Activated CD4-positive, alpha-beta T cell treated with anti-CD3 and anti-CD28 coated beads, Interleukin-10, Interleukin-2, amounts not matched to agents 100 ng/mL and 50 ng/mL, durations not matched to agents 16 hours and 8 hours (primary cell): ENCODE measurements at regions not wholly inside any gene's neighbourhood (a gene's known extent, or its start where the extent isn't known, plus 50 kb on each side); places are given as distances from the start of the nearest gene placed in this dataset.
"Not testable (repeated sequence)": the region's sequence is repeated elsewhere in the genome, so short reads cannot be mapped to it uniquely, and the experiment has no call there.

Source experiments
- DNase-seq: peaks from one replicate; pipeline ENCODE4 v3.0.0-alpha.2; 2020

DNA sequence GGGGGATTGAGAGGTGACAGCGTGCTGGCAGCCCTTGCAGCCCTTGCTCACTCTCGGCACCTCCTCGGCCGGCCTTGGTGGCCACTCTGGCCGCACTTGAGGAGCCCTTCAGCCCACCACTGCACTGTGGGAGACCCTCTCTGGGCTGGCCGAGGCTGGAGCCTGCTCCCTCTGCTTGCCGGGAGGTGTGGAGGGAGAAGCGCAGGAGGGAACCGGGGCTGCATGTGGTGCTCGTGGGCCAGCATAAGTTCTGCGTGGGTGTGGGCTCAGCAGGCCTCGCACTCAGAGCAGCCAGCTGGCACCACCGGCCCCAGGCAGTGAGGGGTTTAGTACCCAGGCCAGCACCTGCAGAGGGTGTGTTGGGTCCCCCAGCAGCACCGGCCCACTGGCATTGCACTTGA lies 912.2 kb upstream of the ADGRB3 start:
- no peak for DNase-seq

DNA sequence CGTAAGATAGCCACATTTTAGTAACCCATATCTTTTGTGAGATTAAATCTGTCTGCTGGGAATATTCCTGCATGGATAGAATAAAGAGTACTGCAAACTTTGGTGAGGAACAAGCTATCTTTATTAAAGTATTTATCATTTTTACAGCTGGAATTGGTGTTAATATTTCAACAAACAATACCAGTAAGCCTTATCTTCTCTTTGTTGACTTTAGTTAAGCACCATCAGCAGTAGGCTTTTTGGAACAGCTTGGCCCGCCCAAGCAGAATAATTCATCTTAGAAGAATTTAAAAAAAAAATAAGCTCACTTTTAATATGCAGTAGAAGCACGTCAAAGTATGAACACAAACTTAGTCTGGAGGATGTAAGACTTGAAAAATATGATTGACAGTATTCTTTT lies 917.8 kb upstream of the ADGRB3 start:
- no peak for DNase-seq

DNA sequence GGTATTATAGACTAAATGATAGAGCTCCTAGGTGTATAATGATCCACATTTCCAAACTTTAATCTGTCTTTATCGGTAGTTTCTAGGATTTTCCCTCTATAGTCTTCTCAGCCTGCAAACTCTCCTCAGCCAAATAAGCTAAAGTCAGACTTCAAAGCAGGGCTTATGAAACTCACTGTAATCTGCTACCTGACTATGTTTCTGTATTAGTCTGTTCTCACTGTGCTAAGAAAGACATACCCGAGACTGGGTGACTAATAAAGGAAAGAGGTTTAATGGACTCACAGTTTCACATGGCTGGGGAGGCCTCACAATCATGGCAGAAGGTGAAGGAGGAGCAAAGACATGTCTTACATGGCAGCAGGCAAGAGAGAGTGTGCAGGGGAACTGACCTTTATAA lies 928.7 kb upstream of the ADGRB3 start:
- no peak for DNase-seq

DNA sequence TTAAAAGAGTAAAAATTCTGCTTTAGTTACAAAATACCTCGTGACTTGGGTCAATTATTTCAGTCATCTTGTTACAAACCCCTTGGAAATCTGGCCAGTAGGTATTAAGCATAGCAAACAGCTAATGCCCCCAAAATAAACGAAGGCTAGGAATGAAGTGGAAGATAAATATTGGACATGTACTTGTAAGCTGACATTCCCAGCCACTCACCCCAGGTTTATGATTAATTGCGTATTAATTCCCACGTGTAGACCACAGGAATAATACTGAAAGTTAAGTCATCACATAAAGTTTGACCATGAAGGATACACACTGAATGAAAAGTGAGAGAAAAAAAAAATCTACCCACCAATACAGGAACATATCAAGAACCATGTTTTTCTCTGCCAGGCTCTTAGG lies 936.5 kb upstream of the ADGRB3 start:
- no peak for DNase-seq

DNA sequence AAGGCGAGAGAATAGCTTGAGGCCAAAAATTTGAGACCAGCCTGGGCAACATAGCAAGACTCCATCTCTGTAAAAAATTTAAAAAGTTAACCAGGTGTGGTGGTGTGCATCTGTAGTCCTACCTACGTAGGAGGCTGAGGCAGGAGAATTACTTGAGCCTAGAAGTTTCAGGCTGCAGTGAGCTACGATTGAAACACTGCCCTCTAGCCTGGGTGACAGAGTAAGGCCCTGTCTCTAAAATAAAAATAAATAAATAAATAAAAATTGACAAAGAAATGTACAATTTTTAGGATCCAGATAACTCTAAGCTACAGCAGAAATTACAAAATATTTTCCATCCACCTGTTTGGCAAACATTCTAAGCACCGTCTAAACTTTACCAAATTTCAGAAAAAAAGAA lies 941.0 kb upstream of the ADGRB3 start:
- DNase-seq: no peak

DNA sequence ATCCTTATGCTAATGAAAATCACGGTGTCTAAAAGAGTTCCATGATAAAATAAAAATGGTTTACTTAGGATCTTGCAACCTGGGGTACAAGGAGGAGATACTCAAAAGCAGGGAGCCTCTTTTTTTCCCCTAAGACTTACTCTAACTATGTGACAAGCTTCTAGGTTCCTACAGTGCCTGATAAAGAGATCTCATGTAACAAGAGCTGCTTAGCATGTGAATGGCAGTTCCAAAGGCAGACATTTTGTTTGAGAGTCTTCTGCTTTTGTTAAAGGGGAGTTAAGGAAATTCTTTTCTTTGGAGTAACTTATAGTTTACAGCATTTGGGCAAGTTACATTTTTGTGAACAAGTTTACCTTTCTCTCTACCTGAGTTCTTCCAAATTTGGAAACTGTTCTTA lies 945.8 kb upstream of the ADGRB3 start:
- no peak for DNase-seq

DNA sequence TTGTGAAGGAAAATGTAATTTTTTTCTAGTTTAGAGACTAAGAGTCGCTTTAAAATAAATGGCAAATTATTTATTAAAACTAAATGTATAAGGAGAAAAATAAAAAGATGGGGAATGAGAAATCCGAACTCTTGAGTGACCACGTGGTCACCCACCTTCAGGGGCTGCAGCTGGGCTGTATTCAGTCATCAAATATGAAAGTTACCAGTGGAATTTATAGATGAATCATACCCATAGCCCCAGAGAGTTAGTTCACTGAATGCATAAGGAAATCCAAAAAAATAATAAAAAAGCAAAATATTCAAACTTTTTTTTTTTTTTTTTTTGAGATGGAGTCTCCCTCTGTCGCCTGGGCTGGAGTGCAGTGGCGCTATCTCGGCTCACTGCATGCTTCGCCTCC lies 947.7 kb upstream of the ADGRB3 start:
- no peak for DNase-seq

DNA sequence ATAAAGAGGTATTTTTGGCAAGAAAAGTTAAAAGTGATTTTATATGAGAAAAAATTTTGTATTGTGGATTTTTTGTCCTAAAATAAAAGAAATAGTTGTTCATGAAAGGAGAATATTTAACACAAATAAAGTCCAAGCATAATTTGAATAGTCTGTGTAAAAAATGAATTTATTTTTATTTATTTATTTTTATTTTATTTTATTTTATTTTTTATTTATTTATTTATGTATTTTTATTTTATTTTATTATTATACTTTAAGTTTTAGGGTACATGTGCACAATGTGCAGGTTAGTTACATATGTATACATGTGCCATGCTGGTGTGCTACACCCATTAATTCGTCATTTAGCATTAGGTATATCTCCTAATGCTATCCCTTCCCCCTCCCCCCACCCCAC lies 948.9 kb upstream of the ADGRB3 start:
- DNase-seq: not testable (repeated sequence)

DNA sequence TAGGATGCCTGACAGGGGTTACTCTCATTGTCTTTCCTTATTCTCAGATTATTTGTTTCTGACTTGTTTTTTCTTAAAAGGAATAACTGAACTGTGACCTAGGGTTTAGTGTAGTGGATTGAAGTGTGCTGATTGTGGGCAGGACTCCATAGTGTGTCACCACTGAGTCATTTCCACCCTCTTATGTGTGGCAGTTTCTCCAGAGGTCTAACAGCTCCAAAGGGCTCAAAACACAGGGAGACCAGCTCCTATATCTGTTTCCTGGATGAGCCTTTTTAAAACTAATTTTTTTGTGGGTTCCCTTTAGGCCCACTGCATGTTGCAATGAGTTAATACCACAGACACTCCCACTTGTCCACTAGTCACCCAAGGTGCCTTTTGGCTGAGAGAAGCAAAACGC lies 951.1 kb upstream of the ADGRB3 start:
- no peak for DNase-seq

DNA sequence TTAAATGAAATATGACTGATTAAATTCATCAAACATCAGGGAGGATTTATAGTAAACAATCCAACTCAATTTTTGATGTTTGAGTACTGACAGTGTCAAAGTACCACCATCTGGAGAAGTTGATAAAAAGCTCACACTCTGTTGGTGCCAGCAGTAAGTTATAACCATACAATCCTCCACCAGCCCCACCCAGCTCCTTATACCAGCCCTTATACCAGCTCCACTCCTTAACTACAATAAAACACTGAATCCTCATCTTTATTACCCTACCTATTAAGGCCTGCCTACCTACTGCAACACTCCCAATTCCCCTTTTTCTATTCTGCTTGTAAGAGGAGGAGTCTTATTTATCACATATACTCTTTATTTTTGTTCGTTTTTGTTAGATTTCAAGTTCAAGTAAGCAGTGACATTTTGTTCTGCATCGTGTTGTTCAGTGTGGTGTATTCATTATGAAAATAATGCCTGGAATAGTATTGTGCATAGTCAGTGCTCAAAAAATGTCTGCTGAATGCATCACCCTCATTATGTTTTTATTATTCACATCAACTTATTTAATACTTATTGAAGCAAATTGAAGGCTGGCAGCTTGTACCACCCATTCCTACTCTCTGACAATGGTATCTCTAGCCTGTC lies 954.7 kb upstream of the ADGRB3 start:
- no peak for DNase-seq

DNA sequence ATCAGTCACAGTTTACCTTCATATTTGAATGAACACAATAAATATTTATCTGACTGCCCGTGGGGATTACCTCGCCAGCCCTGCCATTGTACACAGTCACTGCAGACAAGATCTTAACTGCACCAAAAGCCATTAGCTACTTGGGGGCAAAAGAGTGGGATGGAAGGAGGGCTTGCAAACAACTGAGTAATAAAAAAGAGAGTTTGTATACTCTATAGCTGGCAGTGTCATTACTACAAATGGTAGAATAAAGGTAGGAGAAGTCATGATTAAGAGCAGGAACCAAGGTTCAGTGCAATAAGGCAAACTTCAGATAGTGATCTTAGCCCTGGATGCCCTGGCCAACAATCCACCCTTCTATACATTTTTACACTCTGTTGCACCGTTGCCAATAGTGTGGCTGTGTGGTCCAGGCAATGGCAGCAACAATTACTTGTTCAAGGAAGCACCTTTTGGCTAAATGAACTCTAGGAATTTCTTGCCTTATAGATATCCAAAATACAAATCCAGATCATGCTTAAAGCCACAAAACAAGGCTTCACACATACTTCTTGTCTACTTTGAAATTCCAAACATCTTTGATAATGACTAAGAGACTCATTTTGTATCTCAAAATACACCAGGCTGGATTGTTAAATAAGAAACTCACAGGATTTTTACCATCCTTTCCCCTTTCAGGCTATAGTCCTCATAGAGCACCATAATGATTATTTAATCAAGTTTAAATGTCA lies 955.4 kb upstream of the ADGRB3 start:
- DNase-seq: no peak

DNA sequence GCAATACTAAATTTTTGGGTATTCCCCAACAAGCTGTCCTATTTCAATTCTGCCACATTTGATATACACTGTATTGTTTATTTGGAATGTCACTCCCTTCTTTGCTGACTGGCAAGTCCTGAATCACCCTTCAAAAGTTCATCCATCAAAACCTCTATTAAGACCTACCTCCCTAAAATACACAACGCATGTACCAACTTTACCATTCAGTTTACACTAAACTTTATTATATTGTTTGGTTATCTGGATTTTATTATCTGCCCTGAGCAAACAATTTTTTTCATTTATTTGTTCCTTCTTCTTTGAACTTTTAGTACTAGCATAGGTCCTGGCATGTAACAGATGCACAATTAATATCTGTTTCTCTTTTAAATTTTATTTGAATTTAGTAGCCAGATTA lies 958.2 kb upstream of the ADGRB3 start:
- no peak for DNase-seq

DNA sequence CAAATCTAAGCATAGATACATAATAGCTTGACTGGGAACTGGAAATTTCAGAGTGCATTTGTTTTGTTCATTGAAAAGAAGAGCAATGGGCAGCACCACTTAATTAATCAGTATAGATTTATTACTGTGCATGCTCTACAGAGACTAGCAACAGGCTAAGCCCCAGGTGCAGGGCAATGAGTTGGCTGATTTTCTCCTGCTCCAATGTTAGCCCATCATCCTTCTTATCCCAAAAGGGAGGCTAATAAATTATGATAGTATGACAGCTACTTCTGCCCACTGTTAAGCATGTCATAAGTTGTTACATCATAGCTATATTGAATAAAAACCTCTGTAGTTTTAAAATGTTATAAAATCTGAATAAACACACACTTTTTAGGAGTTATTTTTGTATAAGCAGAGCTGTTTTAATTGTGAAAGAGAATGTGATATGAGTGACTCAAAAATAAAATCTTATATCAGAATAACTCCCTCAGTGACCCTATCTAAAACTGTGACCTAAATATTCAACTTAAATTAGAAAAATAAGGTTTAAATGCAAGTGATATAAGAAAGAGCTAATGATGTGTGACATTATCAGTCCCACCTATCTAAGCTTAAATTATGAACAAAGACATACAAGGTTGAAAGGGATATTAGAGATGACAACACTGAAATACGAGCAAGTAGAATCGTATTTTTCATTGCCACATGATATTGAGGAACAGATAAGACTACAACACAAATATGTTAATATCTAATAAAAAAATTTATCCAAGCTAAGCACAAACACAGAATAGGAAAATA lies 967.3 kb upstream of the ADGRB3 start:
- DNase-seq: no peak

DNA sequence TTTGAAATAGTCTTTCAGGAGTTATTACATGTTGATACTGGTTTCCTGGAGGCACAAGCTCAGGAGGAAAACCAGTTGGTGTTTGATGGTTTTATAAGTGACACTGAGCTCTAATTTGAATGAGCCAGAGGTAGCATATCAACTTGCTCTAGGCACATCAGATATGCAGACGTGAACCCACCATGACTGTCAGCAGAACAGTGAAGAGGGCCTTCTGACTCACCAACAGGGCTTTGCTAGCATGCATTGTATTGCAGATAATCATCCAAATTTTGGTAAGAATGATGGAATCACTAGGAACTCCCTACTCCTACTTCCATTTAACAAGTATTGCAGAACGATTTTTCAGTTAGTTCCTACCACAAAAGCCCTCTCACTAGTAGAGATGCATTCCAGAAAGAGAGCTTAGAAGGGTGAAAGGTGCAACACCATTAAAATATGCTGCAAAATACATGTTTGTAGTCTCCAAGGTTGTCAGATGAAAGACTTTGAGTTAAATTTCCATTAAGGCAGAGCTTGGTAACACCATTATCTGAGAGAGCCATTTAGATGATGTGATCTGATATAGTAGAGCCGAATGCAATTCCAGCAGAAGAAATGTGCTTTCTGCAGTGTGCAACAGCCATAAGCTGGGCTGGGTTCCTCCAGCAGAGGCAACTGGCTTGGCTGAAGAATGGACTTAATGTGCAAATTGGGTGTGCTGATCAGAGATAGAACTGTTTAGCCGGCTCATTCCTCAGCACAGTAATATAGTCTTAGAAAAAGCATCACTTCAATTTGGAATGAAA lies 968.7 kb upstream of the ADGRB3 start:
- no peak for DNase-seq

DNA sequence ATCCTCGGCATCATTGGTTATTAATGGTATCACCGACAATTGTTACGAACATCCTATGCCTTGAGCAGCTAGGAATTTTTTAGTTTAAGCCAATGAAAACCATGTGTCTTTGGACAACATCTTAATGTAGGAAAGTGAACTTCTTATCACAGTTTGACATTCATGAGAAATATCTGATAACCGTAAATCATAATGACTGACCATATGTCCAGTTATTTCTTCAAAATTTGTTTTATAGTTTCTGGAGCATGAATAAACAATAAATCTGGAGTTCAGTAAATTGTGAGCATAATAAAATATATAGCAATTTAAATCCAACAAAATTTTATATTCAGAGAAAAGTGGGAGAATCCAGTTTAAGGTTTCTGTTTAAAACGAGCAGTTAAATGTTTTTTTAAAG lies 970.1 kb upstream of the ADGRB3 start:
- DNase-seq: no peak

DNA sequence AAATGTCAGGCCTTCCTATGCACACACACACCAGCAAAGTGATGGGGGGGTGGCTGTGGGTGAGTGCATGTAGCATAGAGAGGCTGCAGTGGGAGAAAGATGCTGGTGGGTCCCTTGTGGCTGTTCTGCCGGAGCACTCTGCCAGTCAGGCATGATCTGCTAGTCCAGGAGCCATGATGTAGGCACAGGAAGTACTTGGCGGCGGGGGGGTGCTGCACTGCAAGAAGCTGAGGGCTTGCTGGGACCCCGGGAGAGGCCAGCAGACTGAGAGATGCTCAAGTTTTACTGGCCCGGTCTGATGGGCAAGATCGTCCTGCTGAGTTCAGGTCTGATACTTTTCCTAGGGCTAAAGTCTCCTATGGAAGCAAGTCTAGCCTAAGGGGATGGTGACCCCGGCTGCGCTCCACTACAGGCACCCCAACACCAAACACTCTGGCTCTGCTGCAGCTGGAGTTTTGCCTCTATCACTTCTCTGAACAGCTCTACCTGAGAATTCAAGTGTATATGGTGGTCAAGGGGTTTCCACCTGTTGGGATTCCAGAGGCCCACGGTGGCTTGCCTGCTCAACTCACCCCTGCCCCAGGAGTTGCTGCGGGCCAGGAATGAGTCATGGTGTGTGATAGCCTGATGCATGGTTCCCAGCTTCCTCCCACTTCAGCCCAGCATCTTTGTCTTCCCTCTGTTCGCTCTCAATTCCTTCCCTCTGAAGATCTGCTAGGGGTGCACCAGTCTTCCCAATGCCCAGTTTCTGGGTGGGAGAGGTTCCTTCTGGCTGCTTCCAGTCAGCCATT lies 971.8 kb upstream of the ADGRB3 start:
- DNase-seq: no peak

DNA sequence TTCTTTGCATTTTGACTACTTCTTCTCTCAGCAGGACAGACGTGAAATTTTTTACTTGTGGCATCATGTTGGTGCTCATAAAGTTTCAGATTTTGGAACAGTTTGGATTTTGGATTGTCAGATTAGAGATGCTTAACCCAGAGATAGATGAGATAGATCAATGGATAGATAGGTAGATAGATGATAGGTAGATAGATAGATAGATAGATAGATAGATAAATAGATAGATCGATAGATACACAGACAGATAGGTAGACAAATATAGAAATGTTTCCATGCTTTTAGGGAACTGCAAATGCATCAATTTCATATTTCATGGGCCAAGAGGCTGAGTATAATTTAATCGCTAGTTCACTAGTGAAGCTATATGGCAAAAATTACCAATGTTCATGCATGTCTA lies 981.5 kb upstream of the ADGRB3 start:
- DNase-seq: no peak

DNA sequence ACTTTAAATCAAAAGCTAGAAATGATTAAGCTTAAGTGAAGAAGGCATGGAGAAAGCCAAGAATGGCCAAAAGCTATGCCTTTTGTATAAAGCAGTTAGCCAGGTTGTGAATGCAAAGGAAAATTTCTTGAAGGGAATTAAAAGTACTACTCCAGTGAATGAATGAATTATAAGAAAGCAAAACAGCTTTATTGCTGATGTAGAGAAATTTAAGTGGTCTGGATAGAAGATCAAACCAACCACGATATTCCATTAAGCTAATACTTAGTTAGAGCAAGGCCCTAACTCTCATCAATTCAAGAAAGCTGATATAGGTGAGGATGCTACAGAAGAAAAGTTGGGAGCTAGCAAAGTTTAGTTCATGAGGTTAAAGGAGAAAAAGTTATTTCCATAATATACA lies 988.5 kb upstream of the ADGRB3 start:
- DNase-seq: no peak

DNA sequence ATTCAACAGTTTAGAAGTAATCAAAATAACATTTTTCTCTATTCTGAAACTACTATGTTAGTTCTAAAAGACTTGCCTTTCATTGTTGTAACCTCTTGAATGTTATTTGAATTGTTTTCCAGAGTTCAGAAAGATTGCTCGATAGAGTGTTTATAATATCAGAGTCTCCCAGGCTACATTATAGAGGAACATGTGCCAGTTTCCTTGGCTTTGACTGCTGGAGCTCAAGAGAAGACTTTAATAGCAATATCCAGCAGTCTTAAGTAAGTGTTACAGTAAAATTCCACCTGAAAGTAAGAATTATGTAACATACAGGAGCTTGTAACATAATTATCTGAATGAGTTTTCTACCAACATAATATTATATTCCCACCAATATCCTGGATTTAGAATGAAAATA lies 991.8 kb upstream of the ADGRB3 start:
- no peak for DNase-seq

DNA sequence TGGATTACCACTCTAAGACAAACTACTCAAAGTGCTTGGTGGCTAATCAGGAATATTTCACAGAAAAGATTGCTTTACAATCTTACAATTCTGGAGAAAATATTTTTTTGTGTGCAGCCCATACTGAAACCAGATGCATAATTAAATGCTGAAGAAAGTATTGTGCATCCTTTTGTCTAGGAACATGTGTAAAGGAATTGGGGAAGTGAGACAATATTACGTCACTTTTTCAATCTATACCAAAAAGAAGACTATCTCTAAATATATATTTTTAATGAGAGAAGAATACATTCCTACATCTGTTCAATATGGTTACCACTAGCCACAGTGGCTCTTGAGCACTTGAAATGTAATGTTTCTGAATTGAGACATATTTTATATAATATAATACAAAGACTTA lies 992.5 kb upstream of the ADGRB3 start:
- DNase-seq: no peak

DNA sequence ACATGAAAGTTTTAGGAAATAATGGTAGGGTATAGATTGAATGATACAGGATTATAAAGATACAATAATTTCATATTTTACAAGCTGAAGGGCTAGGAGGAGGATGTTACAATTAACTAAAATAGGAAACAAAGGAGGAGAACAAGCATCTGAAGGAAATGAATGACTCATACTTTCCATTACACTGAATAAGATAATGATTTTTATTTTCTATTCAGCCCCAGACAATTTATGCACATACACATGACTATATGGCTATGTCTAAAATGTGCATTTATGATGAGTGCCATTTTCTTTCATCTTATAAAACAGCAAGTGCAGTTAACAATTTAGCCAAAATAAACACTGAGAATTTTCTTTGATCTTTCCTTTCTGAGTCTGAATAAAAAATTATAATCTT lies 994.6 kb upstream of the ADGRB3 start:
- DNase-seq: no peak

DNA sequence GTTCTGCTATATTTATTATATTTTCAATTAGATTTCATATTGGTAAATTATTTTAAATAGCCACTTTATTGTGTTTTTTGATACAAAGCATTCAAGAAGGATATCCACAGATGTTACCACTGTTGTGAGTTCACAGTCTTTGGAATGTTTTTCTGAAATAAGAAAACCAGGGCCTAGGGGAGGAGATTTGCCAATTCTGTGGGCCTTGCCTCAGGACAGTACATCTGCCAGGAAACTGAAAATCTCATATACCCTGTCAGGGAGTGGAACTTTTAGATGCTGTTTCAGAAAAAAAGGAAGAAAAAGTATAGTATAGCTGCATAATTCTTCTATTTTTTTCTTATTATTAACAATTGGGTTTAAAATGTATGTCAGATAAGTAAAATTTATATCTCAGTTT lies 995.9 kb upstream of the ADGRB3 start:
- no peak for DNase-seq

DNA sequence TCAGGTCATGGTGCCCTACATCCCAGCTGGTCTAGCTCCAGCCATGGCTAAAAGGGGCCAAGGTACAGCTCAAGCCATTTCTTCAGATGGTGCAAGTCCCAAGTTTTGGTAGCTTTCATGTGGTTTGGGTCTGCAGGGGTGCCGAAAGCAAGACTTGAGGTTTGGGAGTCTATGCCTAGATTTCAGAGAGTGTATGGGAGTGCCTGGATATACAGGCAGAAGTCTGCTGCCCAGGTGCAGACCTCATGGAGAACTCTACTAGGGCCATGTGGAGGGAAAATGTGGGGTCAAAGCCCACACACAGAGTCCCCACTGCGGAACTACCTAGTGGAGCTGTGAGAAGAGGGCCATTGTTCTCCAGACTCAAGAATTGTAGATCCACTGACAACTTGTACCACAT lies 1000.9 kb upstream of the ADGRB3 start:
- DNase-seq: no peak
